ENCODE measurements at regions not wholly inside any gene's neighbourhood (a gene's known extent, or its start where the extent isn't known, plus 50 kb on each side); places are given as distances from the start of the nearest gene placed in this dataset.

- Mint-ChIP-seq H3K4me1 (no peaks in the 10 kb centered on the region), H3K27ac (no peak overlapping the region)
These were observed 1234.7 kb downstream of the ROBO2 start for GRCh38 chr3:78274475-78275065.

GRCh38 chr3:78275420-78275852 lies 1235.5 kb downstream of the ROBO2 start:
- DNase-seq = no peak
- Mint-ChIP-seq H3K36me3 (ENCODE audit: low read depth) (no peaks in the 10 kb centered on the region), H3K4me1 (no peaks in the 10 kb centered on the region), H3K4me3 (no peak overlapping the region), H3K9me3 (no peaks in the 10 kb centered on the region), H3K27ac (no peak overlapping the region), H3K27me3 (no peaks in the 10 kb centered on the region)
- CTCF ChIA-PET = no interaction called here
- POLR2A ChIA-PET = no interaction called here

More at GRCh38 chr3:78274475-78275065, 1234.7 kb downstream of the ROBO2 start:
- ChIA-PET CTCF (no interaction called here), POLR2A (no interaction called here)
- no peak for DNase-seq
- no peaks in the 10 kb centered on the region for H3K9me3 Mint-ChIP-seq
- H3K4me3 Mint-ChIP-seq = no peak overlapping the region
- no peaks in the 10 kb centered on the region for H3K27me3 Mint-ChIP-seq
- H3K36me3 Mint-ChIP-seq (ENCODE audit: low read depth) = no peaks in the 10 kb centered on the region

GRCh38 chr3:78277220-78277619 lies 1237.3 kb downstream of the ROBO2 start:
- H3K9me3 Mint-ChIP-seq = peaks cover 4% of the 10 kb centered on the region
- POLR2A ChIA-PET = no interaction called here
- H3K27ac Mint-ChIP-seq = no peak overlapping the region
- H3K36me3 Mint-ChIP-seq (ENCODE audit: low read depth) = no peaks in the 10 kb centered on the region
- no peak overlapping the region for H3K4me3 Mint-ChIP-seq
- CTCF ChIA-PET = no interaction called here
- no peaks in the 10 kb centered on the region for H3K27me3 Mint-ChIP-seq
- H3K4me1 Mint-ChIP-seq = no peaks in the 10 kb centered on the region
- no peak for DNase-seq

- POLR2A ChIA-PET = no interaction called here
- CTCF ChIA-PET = no interaction called here
- Mint-ChIP-seq H3K9me3 (peaks cover 4% of the 10 kb centered on the region), H3K4me3 (no peak overlapping the region), H3K4me1 (no peaks in the 10 kb centered on the region), H3K36me3 (ENCODE audit: low read depth) (no peaks in the 10 kb centered on the region), H3K27me3 (no peaks in the 10 kb centered on the region), H3K27ac (no peak overlapping the region)
- DNase-seq = no peak
These were observed 1237.9 kb downstream of the ROBO2 start for GRCh38 chr3:78277801-78278200.

- Mint-ChIP-seq H3K4me1 (no peaks in the 10 kb centered on the region), H3K27me3 (no peaks in the 10 kb centered on the region), H3K27ac (no peak overlapping the region), H3K9me3 (peaks cover 4% of the 10 kb centered on the region), H3K4me3 (no peak overlapping the region), H3K36me3 (ENCODE audit: low read depth) (no peaks in the 10 kb centered on the region)
- no peak for DNase-seq
- ChIA-PET CTCF (no interaction called here), POLR2A (no interaction called here)
These were observed 1239.2 kb downstream of the ROBO2 start for GRCh38 chr3:78279091-78279490.

- Mint-ChIP-seq H3K4me1 (no peaks in the 10 kb centered on the region), H3K4me3 (no peak overlapping the region), H3K27me3 (no peaks in the 10 kb centered on the region), H3K36me3 (ENCODE audit: low read depth) (no peaks in the 10 kb centered on the region), H3K27ac (no peak overlapping the region), H3K9me3 (peaks cover 4% of the 10 kb centered on the region)
- ChIA-PET POLR2A (no interaction called here), CTCF (no interaction called here)
- DNase-seq = no peak
These were observed 1241.5 kb downstream of the ROBO2 start for GRCh38 chr3:78281381-78281780.

GRCh38 chr3:78283994-78284393 lies 1244.1 kb downstream of the ROBO2 start:
- H3K4me3 Mint-ChIP-seq = no peak overlapping the region
- no peak for DNase-seq
- H3K36me3 Mint-ChIP-seq (ENCODE audit: low read depth) = no peaks in the 10 kb centered on the region
- no peak overlapping the region for H3K27ac Mint-ChIP-seq
- peaks cover 4% of the 10 kb centered on the region for H3K9me3 Mint-ChIP-seq
- H3K27me3 Mint-ChIP-seq = no peaks in the 10 kb centered on the region
- POLR2A ChIA-PET = no interaction called here
- no peaks in the 10 kb centered on the region for H3K4me1 Mint-ChIP-seq
- CTCF ChIA-PET = no interaction called here

GRCh38 chr3:78285032-78285728 lies 1245.3 kb downstream of the ROBO2 start:
- Mint-ChIP-seq H3K27ac (no peak overlapping the region), H3K27me3 (no peaks in the 10 kb centered on the region), H3K9me3 (peaks cover 4% of the 10 kb centered on the region), H3K4me3 (no peak overlapping the region), H3K4me1 (no peaks in the 10 kb centered on the region), H3K36me3 (ENCODE audit: low read depth) (no peaks in the 10 kb centered on the region)
- ChIA-PET POLR2A (no interaction called here), CTCF (no interaction called here)
- DNase-seq = no peak

GRCh38 chr3:78287085-78287484 lies 1247.2 kb downstream of the ROBO2 start:
- no peak for DNase-seq
- Mint-ChIP-seq H3K9me3 (no peaks in the 10 kb centered on the region), H3K27me3 (no peaks in the 10 kb centered on the region), H3K36me3 (ENCODE audit: low read depth) (no peaks in the 10 kb centered on the region), H3K27ac (no peak overlapping the region), H3K4me3 (no peak overlapping the region), H3K4me1 (no peaks in the 10 kb centered on the region)
- CTCF ChIA-PET = no interaction called here
- POLR2A ChIA-PET = no interaction called here

- H3K4me1 Mint-ChIP-seq = no peaks in the 10 kb centered on the region
- no peak for DNase-seq
- no peaks in the 10 kb centered on the region for H3K9me3 Mint-ChIP-seq
- ChIA-PET CTCF (interaction anchor here (0.7 kb wide), 1 partner anchor 49 kb away, joined by 4 read pairs; no protein-coding TSS in a partner anchor), POLR2A (no interaction called here)
- no peak overlapping the region for H3K27ac Mint-ChIP-seq
- no peaks in the 10 kb centered on the region for H3K36me3 Mint-ChIP-seq (ENCODE audit: low read depth)
- no peak overlapping the region for H3K4me3 Mint-ChIP-seq
- H3K27me3 Mint-ChIP-seq = no peaks in the 10 kb centered on the region
These were observed 1253.4 kb downstream of the ROBO2 start for GRCh38 chr3:78293284-78293683.

GRCh38 chr3:78304115-78304514 lies 1264.2 kb downstream of the ROBO2 start:
- H3K4me3 Mint-ChIP-seq = no peak overlapping the region
- no peaks in the 10 kb centered on the region for H3K4me1 Mint-ChIP-seq
- POLR2A ChIA-PET = no interaction called here
- CTCF ChIA-PET = no interaction called here
- no peak for DNase-seq
- no peaks in the 10 kb centered on the region for H3K27me3 Mint-ChIP-seq
- no peak overlapping the region for H3K27ac Mint-ChIP-seq
- H3K36me3 Mint-ChIP-seq (ENCODE audit: low read depth) = no peaks in the 10 kb centered on the region
- H3K9me3 Mint-ChIP-seq = peaks cover 2% of the 10 kb centered on the region

- Mint-ChIP-seq H3K36me3 (ENCODE audit: low read depth) (no peaks in the 10 kb centered on the region), H3K4me1 (no peaks in the 10 kb centered on the region), H3K9me3 (no peaks in the 10 kb centered on the region), H3K4me3 (no peak overlapping the region), H3K27ac (no peak overlapping the region), H3K27me3 (no peaks in the 10 kb centered on the region)
- no peak for DNase-seq
- CTCF ChIA-PET = no interaction called here
- POLR2A ChIA-PET = no interaction called here
These were observed 1273.0 kb downstream of the ROBO2 start for GRCh38 chr3:78312851-78313250.

- H3K36me3 Mint-ChIP-seq (ENCODE audit: low read depth) = no peaks in the 10 kb centered on the region
- no peak overlapping the region for H3K4me3 Mint-ChIP-seq
- no peaks in the 10 kb centered on the region for H3K27me3 Mint-ChIP-seq
- H3K27ac Mint-ChIP-seq = no peak overlapping the region
- POLR2A ChIA-PET = no interaction called here
- CTCF ChIA-PET = no interaction called here
- no peak for DNase-seq
- no peaks in the 10 kb centered on the region for H3K9me3 Mint-ChIP-seq
- no peaks in the 10 kb centered on the region for H3K4me1 Mint-ChIP-seq
These were observed 1273.4 kb downstream of the ROBO2 start for GRCh38 chr3:78313332-78313731.

GRCh38 chr3:78314327-78314726 lies 1274.4 kb downstream of the ROBO2 start:
- Mint-ChIP-seq H3K36me3 (ENCODE audit: low read depth) (no peaks in the 10 kb centered on the region), H3K27me3 (no peaks in the 10 kb centered on the region), H3K27ac (no peak overlapping the region), H3K4me1 (no peaks in the 10 kb centered on the region), H3K4me3 (no peak overlapping the region), H3K9me3 (no peaks in the 10 kb centered on the region)
- DNase-seq = no peak
- CTCF ChIA-PET = no interaction called here
- POLR2A ChIA-PET = no interaction called here
